ENCODE measurements at regions not wholly inside any gene's neighbourhood (a gene's known extent, or its start where the extent isn't known, plus 50 kb on each side); places are given as distances from the start of the nearest gene placed in this dataset.

DNA sequence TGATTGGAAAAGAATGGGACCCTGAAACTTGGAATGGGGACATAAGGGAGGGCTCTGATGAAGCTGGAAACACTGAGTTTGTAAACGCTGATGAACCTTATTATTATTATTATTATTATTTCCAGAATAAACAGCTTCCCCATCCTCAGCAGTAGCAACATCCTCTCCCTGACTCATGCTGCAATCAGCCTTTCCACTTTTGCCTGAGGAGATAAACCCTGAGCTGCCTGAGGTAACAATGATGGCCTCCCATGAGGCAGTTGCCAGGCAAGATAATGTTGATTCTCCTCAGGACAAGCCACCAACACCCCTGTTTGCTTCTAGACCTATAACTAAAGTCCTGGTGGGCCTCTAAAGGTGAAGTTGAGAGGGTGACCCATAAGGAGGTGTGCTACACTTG lies 139.2 kb upstream of the ATP10B start:
- TF ChIP-seq, protein P1, sequence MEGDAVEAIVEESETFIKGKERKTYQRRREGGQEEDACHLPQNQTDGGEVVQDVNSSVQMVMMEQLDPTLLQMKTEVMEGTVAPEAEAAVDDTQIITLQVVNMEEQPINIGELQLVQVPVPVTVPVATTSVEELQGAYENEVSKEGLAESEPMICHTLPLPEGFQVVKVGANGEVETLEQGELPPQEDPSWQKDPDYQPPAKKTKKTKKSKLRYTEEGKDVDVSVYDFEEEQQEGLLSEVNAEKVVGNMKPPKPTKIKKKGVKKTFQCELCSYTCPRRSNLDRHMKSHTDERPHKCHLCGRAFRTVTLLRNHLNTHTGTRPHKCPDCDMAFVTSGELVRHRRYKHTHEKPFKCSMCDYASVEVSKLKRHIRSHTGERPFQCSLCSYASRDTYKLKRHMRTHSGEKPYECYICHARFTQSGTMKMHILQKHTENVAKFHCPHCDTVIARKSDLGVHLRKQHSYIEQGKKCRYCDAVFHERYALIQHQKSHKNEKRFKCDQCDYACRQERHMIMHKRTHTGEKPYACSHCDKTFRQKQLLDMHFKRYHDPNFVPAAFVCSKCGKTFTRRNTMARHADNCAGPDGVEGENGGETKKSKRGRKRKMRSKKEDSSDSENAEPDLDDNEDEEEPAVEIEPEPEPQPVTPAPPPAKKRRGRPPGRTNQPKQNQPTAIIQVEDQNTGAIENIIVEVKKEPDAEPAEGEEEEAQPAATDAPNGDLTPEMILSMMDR (IDR thresholded peaks at IDR 0.05), result no peak
- TF ChIP-seq EP300 (IDR thresholded peaks at IDR 0.05), result no peak
- no peak for TF ChIP-seq POLR2AphosphoS5 (IDR thresholded peaks at IDR 0.05)

All from upper lobe of left lung (tissue), 4 donors.